Stomach (tissue), 8 donors: ENCODE measurements at regions not wholly inside any gene's neighbourhood (a gene's known extent, or its start where the extent isn't known, plus 50 kb on each side); places are given as distances from the start of the nearest gene placed in this dataset.
A peak's percentile ranks its signal among the peaks of the same experiment; 100 is the strongest.

Experiments
- DNase-seq, 2 donors: peaks; one replicate each; pipeline versions ENCODE4 v3.0.0 to v3.0.0-alpha.2; 2013 to 2019
- H3K27ac ChIP-seq, 5 donors: fragments of 200-600 bp in 4 of 5; sonication (generic) in 4 of 5; one replicate each; pipeline ENCODE4 v1.5.1; 2013 to 2019; ENCODE audit warnings: mild to moderate bottlenecking in 1 of 5, moderate library complexity in 1 of 5
- H3K27me3 ChIP-seq, 3 donors: fragments of 200-600 bp; sonication (generic); one replicate each; pipeline ENCODE4 v1.5.1; 2017 to 2019; ENCODE audit warnings: mixed run types in 1 of 3
- H3K36me3 ChIP-seq, 4 donors: fragments of 200-600 bp; sonication (generic); 1 replicate in 3 of 4; 2 replicates in 1 of 4; pipeline ENCODE4 v1.5.1; 2016 to 2019
- H3K4me1 ChIP-seq, 4 donors: fragments of 200-600 bp; sonication (generic); one replicate each; pipeline ENCODE4 v1.5.1; 2016 to 2019
- H3K4me3 ChIP-seq, 4 donors: fragments of 200-600 bp; sonication (generic) in 3 of 4; one replicate each; pipeline ENCODE4 v1.5.1; 2016 to 2019; ENCODE audit warnings: mild to moderate bottlenecking in 1 of 4
- H3K9me3 ChIP-seq, 4 donors: fragments of 200-600 bp; sonication (generic); one replicate each; pipeline ENCODE4 v1.5.1; 2016 to 2019
- CTCF ChIP-seq, 7 experiments: fragments of 450-650 bp in 4 of 7; fragments of 200-600 bp in 3 of 7; sonication (generic) in 3 of 7; IDR thresholded peaks; one replicate each; pipeline ENCODE4 v1.5.1; 2016 to 2019; ENCODE audit warnings: antibody characterized with exemption in 7 of 7, control low read depth in 2 of 7, mild to moderate bottlenecking in 1 of 7
- EP300 ChIP-seq: sonication (generic); formaldehyde crosslinking; IDR thresholded peaks from one replicate; pipeline ENCODE4 v1.6.1; 2017; ENCODE audit warnings: antibody characterized with exemption
- POLR2A ChIP-seq, 4 donors: fragments of 450-650 bp; IDR thresholded peaks; one replicate each; pipeline ENCODE4 v1.6.1; 2016; ENCODE audit warnings: antibody characterized with exemption in 4 of 4, control low read depth in 2 of 4, mild to moderate bottlenecking in 1 of 4, moderate library complexity in 1 of 4
- POLR2AphosphoS5 ChIP-seq, 3 donors: sonication (generic); formaldehyde crosslinking; IDR thresholded peaks; one replicate each; pipeline ENCODE4 v1.6.1; 2016; ENCODE audit warnings: antibody characterized with exemption in 3 of 3
- WGBS, 5 donors: extraction: QIAGEN DNeasy Blood & Tissue Kit in 3 of 5; methylation state at CpG; one replicate each; pipeline versions ENCODE4 v1.1.5 to v1.1.7; 2013 to 2018; 5-methylcytosine and 5-hydroxymethylcytosine counted together
- intact Hi-C: fragments of 100-400 bp; cut with DNase I; formaldehyde crosslinking; loops from one replicate; pipeline ENCODE4 v1.15.1; 2023; ENCODE audit warnings: low total_unique reads
- donor health status: healthy with polysubstance abuse.
- donor health status: Bipolar disorder and iron deficiency.
- donor health status: healthy.

- no peaks in the 10 kb centered on the region for H3K9me3 ChIP-seq
- peak overlapping the region; percentile 10 to 56 (median 25) for H3K27ac ChIP-seq
- WGBS, 5 donors, result 53 to 67% (median 63%) methylated on average over 4 of the region's 4 CpGs
- intact Hi-C loops, result no loop called here
- H3K36me3 ChIP-seq, result no peaks in the 10 kb centered on the region
- no peak overlapping the region for H3K4me3 ChIP-seq
- DNase-seq, result peak in 1 of 2 donors; percentile 36
- H3K4me1 ChIP-seq, result peaks cover 0 to 7% (median 2%) of the 10 kb centered on the region in 4 donors
- H3K27me3 ChIP-seq, result no peaks in the 10 kb centered on the region
- TF ChIP-seq POLR2AphosphoS5 (IDR thresholded peaks at IDR 0.05) (no peak), EP300 (no peak), CTCF (IDR thresholded peaks at IDR 0.05) (no peak), POLR2A (IDR thresholded peaks at IDR 0.05) (no peak)
These were observed 368.7 kb upstream of the ADGRL2 start for GRCh38 chr1:81432059-81432458.

- TF ChIP-seq POLR2A (IDR thresholded peaks at IDR 0.05) (no peak), POLR2AphosphoS5 (IDR thresholded peaks at IDR 0.05) (no peak), EP300 (no peak), CTCF (IDR thresholded peaks at IDR 0.05) (no peak)
- peaks cover 0 to 7% (median 2%) of the 10 kb centered on the region in 4 donors for H3K4me1 ChIP-seq
- no peak overlapping the region for H3K4me3 ChIP-seq
- peak overlapping the region in 3 of 5 donors; percentile 10 to 56 (median 25) for H3K27ac ChIP-seq
- intact Hi-C loops, result no loop called here
- WGBS, 5 donors, result 89 to 96% (median 94%) methylated on average over 2 of the region's 2 CpGs
- no peaks in the 10 kb centered on the region for H3K36me3 ChIP-seq
- H3K9me3 ChIP-seq, result no peaks in the 10 kb centered on the region
- H3K27me3 ChIP-seq, result no peaks in the 10 kb centered on the region
- DNase-seq, result no peak
These were observed 369.1 kb upstream of the ADGRL2 start for GRCh38 chr1:81431624-81432000.

- H3K9me3 ChIP-seq, result no peaks in the 10 kb centered on the region
- no peak for DNase-seq
- 58 to 68% (median 64%) methylated on average over 6 of the region's 6 CpGs for WGBS, 5 donors
- no peaks in the 10 kb centered on the region for H3K36me3 ChIP-seq
- intact Hi-C loops, result no loop called here
- peak overlapping the region in 3 of 5 donors; percentile 24 to 56 (median 25) for H3K27ac ChIP-seq
- TF ChIP-seq CTCF (IDR thresholded peaks at IDR 0.05), result no peak
- TF ChIP-seq POLR2A (IDR thresholded peaks at IDR 0.05), result no peak
- no peak for TF ChIP-seq EP300
- TF ChIP-seq POLR2AphosphoS5 (IDR thresholded peaks at IDR 0.05), result no peak
- H3K27me3 ChIP-seq, result no peaks in the 10 kb centered on the region
- H3K4me3 ChIP-seq, result no peak overlapping the region
- H3K4me1 ChIP-seq, result peaks cover 0 to 7% (median 2%) of the 10 kb centered on the region in 4 donors
These were observed 369.6 kb upstream of the ADGRL2 start for GRCh38 chr1:81430955-81431623.

GRCh38 chr1:81430236-81430938 lies 370.3 kb upstream of the ADGRL2 start:
- no peak for DNase-seq
- Histone ChIP-seq H3K27me3 (no peaks in the 10 kb centered on the region), H3K36me3 (no peaks in the 10 kb centered on the region), H3K4me1 (peaks cover 0 to 7% (median 2%) of the 10 kb centered on the region in 4 donors), H3K4me3 (no peak overlapping the region), H3K27ac (peak overlapping the region in 2 of 5 donors; percentile 49 to 56), H3K9me3 (no peaks in the 10 kb centered on the region)
- intact Hi-C loops, result no loop called here
- no peak for TF ChIP-seq EP300
- no peak for TF ChIP-seq POLR2A (IDR thresholded peaks at IDR 0.05)
- 22 to 41% (median 29%) methylated on average over 1 of the region's 1 CpG for WGBS, 5 donors

- DNase-seq, result peak in 1 of 2 donors; percentile 43
- Histone ChIP-seq H3K27ac (peak overlapping the region in 1 of 5 donors; percentile 56), H3K4me3 (no peak overlapping the region), H3K36me3 (no peaks in the 10 kb centered on the region), H3K9me3 (no peaks in the 10 kb centered on the region), H3K27me3 (no peaks in the 10 kb centered on the region), H3K4me1 (peaks cover 0 to 7% (median 2%) of the 10 kb centered on the region in 4 donors)
- 28 to 67% (median 40%) methylated on average over 1 of the region's 1 CpG for WGBS, 5 donors
- intact Hi-C loops, result no loop called here
- no peak for TF ChIP-seq POLR2A (IDR thresholded peaks at IDR 0.05)
- no peak for TF ChIP-seq CTCF (IDR thresholded peaks at IDR 0.05)
- TF ChIP-seq EP300, result no peak
- TF ChIP-seq POLR2AphosphoS5 (IDR thresholded peaks at IDR 0.05), result no peak
These were observed 371.7 kb upstream of the ADGRL2 start for GRCh38 chr1:81428998-81429397.
